Gastrocnemius medialis (tissue), 4 donors: ENCODE measurements at regions not wholly inside any gene's neighbourhood (a gene's known extent, or its start where the extent isn't known, plus 50 kb on each side); places are given as distances from the start of the nearest gene placed in this dataset.

ENCODE experiments used
- ATAC-seq, 2 donors: fragments of 150-250 bp; one replicate each; pipeline ENCODE4 v1.9.1; 2016
- DNase-seq, 2 donors: peaks; one replicate each; pipeline ENCODE4 v3.0.0-alpha.2; 2019
- H3K27ac ChIP-seq, 4 donors: fragments of 200-600 bp; sonication (generic); 1 replicate in 1 of 4; 2 replicates in 3 of 4; pipeline ENCODE4 v1.5.1; 2016 to 2018; ENCODE audit warnings: mild to moderate bottlenecking in 2 of 4, moderate library complexity in 1 of 4
- H3K27me3 ChIP-seq, 3 donors: fragments of 200-600 bp; sonication (generic) in 2 of 3; 1 replicate in 1 of 3; 2 replicates in 2 of 3; pipeline versions ENCODE4 v1.5.1 to v1.6.0; 2016 to 2019; ENCODE audit warnings: mild to moderate bottlenecking in 1 of 3, moderate library complexity in 1 of 3
- H3K36me3 ChIP-seq, 2 donors: fragments of 200-600 bp; sonication (generic) in 1 of 2; one replicate each; pipeline ENCODE4 v1.5.1; 2017 to 2018
- H3K4me1 ChIP-seq, 2 donors: fragments of 200-600 bp; sonication (generic) in 1 of 2; one replicate each; pipeline ENCODE4 v1.5.1; 2016 to 2017; ENCODE audit warnings: mild to moderate bottlenecking in 2 of 2
- H3K4me3 ChIP-seq, 4 donors: fragments of 200-600 bp; sonication (generic) in 3 of 4; 1 replicate in 1 of 4; 2 replicates in 3 of 4; pipeline ENCODE4 v1.5.1; 2016 to 2019; ENCODE audit warnings: mild to moderate bottlenecking in 2 of 4
- H3K9me3 ChIP-seq, 3 donors: fragments of 200-600 bp; sonication (generic) in 2 of 3; 1 replicate in 1 of 3; 2 replicates in 2 of 3; pipeline ENCODE4 v1.5.1; 2016 to 2019
- CTCF ChIP-seq, 5 experiments: fragments of 450-650 bp in 3 of 5; fragments of 200-600 bp in 2 of 5; sonication (generic) in 2 of 5; IDR thresholded peaks in 4 of 5; conservative IDR thresholded peaks in 1 of 5; 1 replicate in 4 of 5; 2 replicates in 1 of 5; pipeline ENCODE4 v1.5.1; 2016 to 2019; ENCODE audit warnings: antibody characterized with exemption in 5 of 5, mild to moderate bottlenecking in 3 of 5, moderate library complexity in 3 of 5
- POLR2A ChIP-seq, 2 donors: fragments of 450-650 bp; IDR thresholded peaks; one replicate each; pipeline ENCODE4 v1.6.1; 2017; ENCODE audit warnings: antibody characterized with exemption in 2 of 2, mild to moderate bottlenecking in 2 of 2, moderate library complexity in 2 of 2
- in situ Hi-C, 4 donors: fragments of 200-750 bp; cut with MboI; loops; one replicate each; pipeline versions ENCODE4 v1.15.0 to v1.8.0; 2017; ENCODE audit warnings: low sequenced_read_pairs in 4 of 4
- intact Hi-C: fragments of 100-400 bp; cut with DNase I; formaldehyde crosslinking; loops from one replicate; pipeline ENCODE4 v1.15.1; 2023; ENCODE audit warnings: low total_unique reads

GRCh38 chr12:124695861-124696260, 128.4 kb upstream of the NCOR2 start:
- Histone ChIP-seq H3K4me1 (peaks cover 4% of the 10 kb centered on the region in 2 donors), H3K27ac (peak overlapping the region in 1 of 4 donors; percentile 69)

GRCh38 chr12:124694846-124695497, 127.6 kb upstream of the NCOR2 start:
- H3K36me3 ChIP-seq, result no peaks in the 10 kb centered on the region
- no peaks in the 10 kb centered on the region for H3K27me3 ChIP-seq
- no peaks in the 10 kb centered on the region for H3K9me3 ChIP-seq
- H3K27ac ChIP-seq, result peak overlapping the region in 3 of 4 donors; percentile 45 to 69 (median 61)
- in situ Hi-C loops (no loop called here), intact Hi-C loops (no loop called here)
- no peaks in the 10 kb centered on the region for H3K4me1 ChIP-seq
- ATAC-seq, result peak; percentile 61 to 64
- no peak for DNase-seq
- H3K4me3 ChIP-seq, result no peak overlapping the region
- TF ChIP-seq CTCF (IDR thresholded peaks at IDR 0.05 in 4 of 5, conservative IDR thresholded peaks at IDR 0.05 in 1 of 5) (no peak), POLR2A (IDR thresholded peaks at IDR 0.05) (no peak)

More at GRCh38 chr12:124695861-124696260, 128.4 kb upstream of the NCOR2 start:
- Histone ChIP-seq H3K4me3 (no peak overlapping the region), H3K27me3 (no peaks in the 10 kb centered on the region), H3K36me3 (no peaks in the 10 kb centered on the region), H3K9me3 (no peaks in the 10 kb centered on the region)
- no peak for ATAC-seq
- no peak for DNase-seq
- no peak for TF ChIP-seq POLR2A (IDR thresholded peaks at IDR 0.05)
- no peak for TF ChIP-seq CTCF (IDR thresholded peaks at IDR 0.05 in 4 of 5, conservative IDR thresholded peaks at IDR 0.05 in 1 of 5)
- in situ Hi-C loops, result no loop called here
- intact Hi-C loops, result no loop called here

GRCh38 chr12:124694250-124694649, 126.8 kb upstream of the NCOR2 start:
- Histone ChIP-seq H3K9me3 (no peaks in the 10 kb centered on the region), H3K4me1 (no peaks in the 10 kb centered on the region), H3K4me3 (no peak overlapping the region), H3K27me3 (no peaks in the 10 kb centered on the region), H3K27ac (peak overlapping the region in 3 of 4 donors; percentile 39 to 61 (median 60)), H3K36me3 (no peaks in the 10 kb centered on the region)
- in situ Hi-C loops, result no loop called here
- intact Hi-C loops, result no loop called here
- TF ChIP-seq POLR2A (IDR thresholded peaks at IDR 0.05), result no peak
- no peak for TF ChIP-seq CTCF (IDR thresholded peaks at IDR 0.05 in 4 of 5, conservative IDR thresholded peaks at IDR 0.05 in 1 of 5)
- ATAC-seq (no peak), DNase-seq (no peak)

GRCh38 chr12:124693111-124693723, 125.8 kb upstream of the NCOR2 start:
- H3K9me3 ChIP-seq, result no peaks in the 10 kb centered on the region
- ATAC-seq (no peak), DNase-seq (no peak)
- peaks cover 0 to 6% of the 10 kb centered on the region in 2 donors for H3K4me1 ChIP-seq
- H3K36me3 ChIP-seq, result no peaks in the 10 kb centered on the region
- H3K27ac ChIP-seq, result no peak overlapping the region
- in situ Hi-C loops (no loop called here), intact Hi-C loops (no loop called here)
- TF ChIP-seq CTCF (IDR thresholded peaks at IDR 0.05 in 4 of 5, conservative IDR thresholded peaks at IDR 0.05 in 1 of 5) (no peak), POLR2A (IDR thresholded peaks at IDR 0.05) (no peak)
- H3K4me3 ChIP-seq, result no peak overlapping the region
- H3K27me3 ChIP-seq, result no peaks in the 10 kb centered on the region
